ENCODE measurements at regions not wholly inside any gene's neighbourhood (a gene's known extent, or its start where the extent isn't known, plus 50 kb on each side); places are given as distances from the start of the nearest gene placed in this dataset.

- TF ChIP-seq USF2 (IDR thresholded peaks at IDR 0.05; ENCODE audit: borderline replicate concordance, low read depth, low read length) (no peak), CTCF (IDR thresholded peaks at IDR 0.05) (no peak), GABPA (IDR thresholded peaks at IDR 0.05; ENCODE audit: low read depth) (no peak), FOXM1 (IDR thresholded peaks at IDR 0.05; ENCODE audit: low read depth) (no peak), YY1 (IDR thresholded peaks at IDR 0.05; ENCODE audit: low read depth) (no peak), MAX (IDR thresholded peaks at IDR 0.05; ENCODE audit: low read depth) (no peak), MEF2A (IDR thresholded peaks at IDR 0.05; ENCODE audit: borderline replicate concordance, low read depth) (no peak), EZH2phosphoT487 (IDR thresholded peaks at IDR 0.05; ENCODE audit: borderline replicate concordance, low read depth) (no peak), RFX5 (IDR thresholded peaks at IDR 0.05; ENCODE audit: low read length) (no peak)
Measured at GRCh38 chr1:185497177-185497576, 180.1 kb upstream of the IVNS1ABP start.
